ENCODE measurements at regions not wholly inside any gene's neighbourhood (a gene's known extent, or its start where the extent isn't known, plus 50 kb on each side); places are given as distances from the start of the nearest gene placed in this dataset.

DNA sequence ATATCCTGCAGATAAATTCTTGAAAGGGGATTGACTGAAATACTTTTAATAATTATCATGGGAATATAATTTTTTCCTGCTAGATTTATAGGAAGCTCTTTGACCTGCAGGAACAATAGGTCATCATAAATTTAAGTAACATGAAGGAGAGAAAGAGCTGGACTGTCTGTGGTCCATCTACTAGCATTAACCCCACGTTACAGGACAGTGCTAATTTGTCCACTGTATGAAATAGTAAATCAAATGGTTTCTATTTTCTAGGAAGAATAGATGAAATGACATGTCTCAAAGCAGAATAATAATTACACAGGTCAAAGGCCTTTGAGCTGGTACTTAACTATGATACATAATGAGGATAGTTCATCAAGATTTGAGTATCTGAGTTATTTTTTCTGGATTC lies 825.4 kb upstream of the CNTN5 start:
- TF ChIP-seq, protein P1, sequence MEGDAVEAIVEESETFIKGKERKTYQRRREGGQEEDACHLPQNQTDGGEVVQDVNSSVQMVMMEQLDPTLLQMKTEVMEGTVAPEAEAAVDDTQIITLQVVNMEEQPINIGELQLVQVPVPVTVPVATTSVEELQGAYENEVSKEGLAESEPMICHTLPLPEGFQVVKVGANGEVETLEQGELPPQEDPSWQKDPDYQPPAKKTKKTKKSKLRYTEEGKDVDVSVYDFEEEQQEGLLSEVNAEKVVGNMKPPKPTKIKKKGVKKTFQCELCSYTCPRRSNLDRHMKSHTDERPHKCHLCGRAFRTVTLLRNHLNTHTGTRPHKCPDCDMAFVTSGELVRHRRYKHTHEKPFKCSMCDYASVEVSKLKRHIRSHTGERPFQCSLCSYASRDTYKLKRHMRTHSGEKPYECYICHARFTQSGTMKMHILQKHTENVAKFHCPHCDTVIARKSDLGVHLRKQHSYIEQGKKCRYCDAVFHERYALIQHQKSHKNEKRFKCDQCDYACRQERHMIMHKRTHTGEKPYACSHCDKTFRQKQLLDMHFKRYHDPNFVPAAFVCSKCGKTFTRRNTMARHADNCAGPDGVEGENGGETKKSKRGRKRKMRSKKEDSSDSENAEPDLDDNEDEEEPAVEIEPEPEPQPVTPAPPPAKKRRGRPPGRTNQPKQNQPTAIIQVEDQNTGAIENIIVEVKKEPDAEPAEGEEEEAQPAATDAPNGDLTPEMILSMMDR (conservative IDR thresholded peaks at IDR 0.05): no peak
- TF ChIP-seq EZH2 (IDR thresholded peaks at IDR 0.05; ENCODE audit: low read depth): no peak

Data from PC-9 (cell line).